Stimulated activated CD4-positive, alpha-beta T cell treated with anti-CD3 and anti-CD28 coated beads, Interleukin-1b, Interleukin-23, amount 100 ng/mL, for 4 hours (primary cell): ENCODE measurements at regions not wholly inside any gene's neighbourhood (a gene's known extent, or its start where the extent isn't known, plus 50 kb on each side); places are given as distances from the start of the nearest gene placed in this dataset.
"Not testable (repeated sequence)": the region's sequence is repeated elsewhere in the genome, so short reads cannot be mapped to it uniquely, and the experiment has no call there.

Experiments
- DNase-seq, 2 donors: peaks; one replicate each; pipeline ENCODE4 v3.0.0-alpha.2; 2020; ENCODE audit warnings: low read depth in 2 of 2

GRCh38 chr10:33008499-33009243 lies 50.6 kb upstream of the ITGB1 start:
- peak; percentile 17 to 55 for DNase-seq

- not testable (repeated sequence) for DNase-seq
Measured at GRCh38 chr10:33007731-33008381, 49.8 kb upstream of the ITGB1 start.
